GM21737 (cell line): ENCODE measurements at regions not wholly inside any gene's neighbourhood (a gene's known extent, or its start where the extent isn't known, plus 50 kb on each side); places are given as distances from the start of the nearest gene placed in this dataset.
A peak's percentile ranks its signal among the peaks of the same experiment; 100 is the strongest.
"Not testable (repeated sequence)": the region's sequence is repeated elsewhere in the genome, so short reads cannot be mapped to it uniquely, and the experiment has no call there.

Source experiments
- ATAC-seq: cut with Tn5 transposase; IDR thresholded peaks from one replicate; pipeline ENCODE4 v1.9.1; 2021; ENCODE audit warnings: mild to moderate bottlenecking, moderate library complexity; ENCODE audit not compliant: unreplicated experiment

GRCh38 chr12:104906695-104907094, 51.4 kb downstream of the SLC41A2 start:
- ATAC-seq = no peak

GRCh38 chr12:104905446-104905845, 52.6 kb downstream of the SLC41A2 start:
- ATAC-seq = not testable (repeated sequence)

- no peak for ATAC-seq
These were observed 54.3 kb downstream of the SLC41A2 start for GRCh38 chr12:104903648-104904423.

GRCh38 chr12:104902125-104902524, 56.0 kb downstream of the SLC41A2 start:
- no peak for ATAC-seq

GRCh38 chr12:104896710-104897109, 61.4 kb downstream of the SLC41A2 start:
- no peak for ATAC-seq

GRCh38 chr12:104896146-104896545, 61.9 kb downstream of the SLC41A2 start:
- ATAC-seq = no peak

GRCh38 chr12:104895415-104895814, 62.7 kb downstream of the SLC41A2 start:
- no peak for ATAC-seq

GRCh38 chr12:104890476-104891096, 67.5 kb downstream of the SLC41A2 start:
- no peak for ATAC-seq

- no peak for ATAC-seq
These were observed 68.4 kb downstream of the SLC41A2 start for GRCh38 chr12:104889735-104890134.

- ATAC-seq = no peak
These were observed 69.2 kb downstream of the SLC41A2 start for GRCh38 chr12:104888892-104889291.

- no peak for ATAC-seq
These were observed 69.6 kb downstream of the SLC41A2 start for GRCh38 chr12:104888481-104888880.

- ATAC-seq = no peak
These were observed 70.6 kb downstream of the SLC41A2 start for GRCh38 chr12:104887452-104887851.

- ATAC-seq = no peak
These were observed 71.4 kb downstream of the SLC41A2 start for GRCh38 chr12:104886418-104887401.

- not testable (repeated sequence) for ATAC-seq
These were observed 79.2 kb downstream of the SLC41A2 start for GRCh38 chr12:104878858-104879257.

GRCh38 chr12:104877103-104877705, 80.9 kb downstream of the SLC41A2 start:
- ATAC-seq = no peak

GRCh38 chr12:104873374-104873773, 84.7 kb downstream of the SLC41A2 start:
- no peak for ATAC-seq

- no peak for ATAC-seq
These were observed 87.3 kb downstream of the SLC41A2 start for GRCh38 chr12:104870797-104871196.

GRCh38 chr12:104866291-104866690, 91.8 kb downstream of the SLC41A2 start:
- ATAC-seq = no peak

- peak; percentile 72 for ATAC-seq
These were observed 93.0 kb downstream of the SLC41A2 start for GRCh38 chr12:104865080-104865479.

GRCh38 chr12:104864668-104865067, 93.4 kb downstream of the SLC41A2 start:
- no peak for ATAC-seq
